ENCODE measurements at regions not wholly inside any gene's neighbourhood (a gene's known extent, or its start where the extent isn't known, plus 50 kb on each side); places are given as distances from the start of the nearest gene placed in this dataset.

- TF ChIP-seq POLR2A (IDR thresholded peaks at IDR 0.05; ENCODE audit: low read length) (no peak), GATA1 (IDR thresholded peaks at IDR 0.05; ENCODE audit: low read depth, low read length) (no peak)
These were observed 216.7 kb downstream of the C16orf95 start for GRCh38 chr16:87100306-87101058.

Data from erythroblast (primary cell).